Renal cortical epithelial cell (primary cell): ENCODE measurements at regions not wholly inside any gene's neighbourhood (a gene's known extent, or its start where the extent isn't known, plus 50 kb on each side); places are given as distances from the start of the nearest gene placed in this dataset.
"Not testable (repeated sequence)": the region's sequence is repeated elsewhere in the genome, so short reads cannot be mapped to it uniquely, and the experiment has no call there.

ENCODE experiments used
- DNase-seq: peaks from one replicate; pipeline ENCODE4 v3.0.0-alpha.2; 2011; ENCODE audit warnings: low read depth

DNA sequence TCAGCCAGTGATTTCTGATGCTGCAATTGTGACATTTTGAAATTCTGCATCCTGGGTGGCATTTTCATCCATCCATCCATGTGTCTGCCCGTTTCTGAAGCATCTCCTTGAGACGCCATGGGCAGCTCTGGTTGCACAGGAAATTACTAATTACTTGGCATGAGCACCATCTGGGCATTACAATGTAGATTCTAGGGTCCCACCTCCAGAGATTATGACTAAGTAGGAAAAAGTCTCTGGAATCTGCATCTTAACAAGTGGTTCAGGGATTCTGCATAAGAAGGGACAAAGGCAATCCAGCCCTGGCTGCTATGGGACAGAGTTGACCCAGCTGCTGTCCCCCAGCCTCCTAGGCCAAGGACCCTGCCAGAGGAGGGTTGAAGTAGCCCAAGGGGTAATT is 65.3 kb downstream of the CUZD1 start:
- DNase-seq, result peak; percentile 15

DNA sequence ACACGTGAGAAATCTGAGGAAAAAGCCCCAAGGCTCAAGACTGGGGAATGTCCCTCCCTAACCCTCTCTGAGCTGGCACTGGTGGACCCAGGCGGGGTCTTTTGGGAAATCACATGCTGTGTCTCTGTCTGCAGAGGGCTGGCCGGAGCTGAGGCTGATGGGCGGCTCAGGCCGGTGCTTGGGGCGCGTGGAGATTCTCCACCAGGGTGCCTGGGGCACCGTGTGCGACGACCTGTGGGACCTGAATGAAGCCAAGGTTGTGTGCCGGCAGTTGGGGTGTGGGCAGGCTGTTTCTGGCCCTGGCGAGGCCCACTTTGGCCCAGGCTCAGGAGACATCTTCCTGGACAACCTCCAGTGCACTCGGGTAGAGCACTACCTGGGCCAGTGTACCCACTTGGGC is 65.7 kb downstream of the CUZD1 start:
- no peak for DNase-seq

DNA sequence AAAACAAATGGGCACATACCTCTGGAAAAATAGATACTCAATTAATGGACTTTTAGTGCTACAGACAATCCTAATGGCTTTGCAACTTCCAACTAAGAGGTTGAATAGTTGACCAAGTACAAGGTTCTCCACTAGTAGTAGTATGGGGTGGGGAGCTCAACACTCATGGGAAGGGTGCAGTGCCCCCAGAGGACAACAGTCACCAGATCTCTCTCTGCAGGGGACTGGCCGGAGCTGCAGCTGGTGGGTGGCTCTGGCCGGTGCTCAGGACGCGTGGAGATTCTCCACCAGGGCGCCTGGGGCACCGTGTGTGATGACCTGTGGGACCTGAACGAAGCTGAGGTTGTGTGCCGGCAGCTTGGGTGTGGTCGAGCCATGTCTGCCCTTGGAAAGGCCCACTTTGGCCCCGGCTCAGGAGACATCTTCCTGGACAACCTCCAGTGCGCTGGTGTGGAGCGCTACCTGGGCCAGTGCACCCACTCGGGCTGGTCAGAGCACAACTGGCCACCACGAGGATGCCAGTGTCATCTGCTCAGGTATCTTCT is 68.1 kb downstream of the CUZD1 start:
- DNase-seq, result no peak

DNA sequence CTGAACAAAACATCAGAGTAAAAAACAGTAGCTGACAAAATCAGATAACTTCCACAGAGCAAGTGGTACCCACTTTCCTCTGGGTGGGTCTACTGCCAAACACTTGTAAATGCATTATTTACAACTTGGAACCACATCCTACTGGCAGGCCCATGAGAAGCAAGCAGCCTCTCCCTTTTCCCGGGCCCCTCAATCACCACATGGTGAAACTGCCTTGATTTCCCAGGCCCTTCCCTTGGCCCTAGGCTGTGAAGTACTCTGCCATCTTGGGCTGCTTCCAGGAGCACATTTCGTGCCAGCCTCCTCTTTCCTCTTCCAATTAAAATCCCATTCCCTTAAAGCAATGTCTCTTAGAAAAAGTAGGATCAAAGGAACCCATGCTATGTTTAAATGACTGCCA is 71.4 kb downstream of the CUZD1 start:
- DNase-seq, result no peak

DNA sequence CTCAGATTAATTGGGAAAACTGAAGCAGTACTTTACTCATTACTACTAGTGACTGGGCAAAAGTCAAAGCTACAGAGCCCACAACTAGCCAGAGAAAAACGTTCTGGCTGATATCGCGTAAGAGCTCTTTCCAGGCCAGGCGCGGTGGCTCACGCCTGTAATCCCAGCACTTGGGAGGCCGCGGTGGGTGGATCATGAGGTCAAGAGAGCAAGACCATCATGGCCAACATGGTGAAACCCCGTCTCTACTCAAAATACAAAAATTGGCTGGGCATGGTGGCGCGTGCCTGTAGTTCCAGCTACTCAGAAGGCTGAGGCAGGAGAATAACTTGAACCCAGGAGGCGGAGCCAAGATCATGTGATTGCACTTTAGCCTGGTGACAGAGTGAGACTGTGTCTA is 71.8 kb upstream of the C10orf120 start:
- DNase-seq, result not testable (repeated sequence)

DNA sequence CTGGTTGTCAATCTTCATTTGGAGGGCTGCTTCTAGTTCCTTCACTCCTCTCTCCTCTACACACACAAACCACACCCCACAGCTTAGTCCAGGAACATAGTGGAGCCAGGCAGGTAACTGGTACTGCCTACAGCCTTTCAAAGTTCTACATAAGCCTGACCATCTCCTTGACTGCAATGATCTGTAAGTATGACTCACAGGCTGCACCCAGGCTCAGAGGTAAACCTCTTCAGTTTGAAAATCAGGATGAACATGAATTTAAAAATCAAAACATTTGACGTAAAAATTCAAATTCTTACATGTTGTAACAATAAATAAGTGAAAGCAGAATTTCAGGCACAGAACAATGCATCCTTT is 68.7 kb upstream of the C10orf120 start:
- no peak for DNase-seq

DNA sequence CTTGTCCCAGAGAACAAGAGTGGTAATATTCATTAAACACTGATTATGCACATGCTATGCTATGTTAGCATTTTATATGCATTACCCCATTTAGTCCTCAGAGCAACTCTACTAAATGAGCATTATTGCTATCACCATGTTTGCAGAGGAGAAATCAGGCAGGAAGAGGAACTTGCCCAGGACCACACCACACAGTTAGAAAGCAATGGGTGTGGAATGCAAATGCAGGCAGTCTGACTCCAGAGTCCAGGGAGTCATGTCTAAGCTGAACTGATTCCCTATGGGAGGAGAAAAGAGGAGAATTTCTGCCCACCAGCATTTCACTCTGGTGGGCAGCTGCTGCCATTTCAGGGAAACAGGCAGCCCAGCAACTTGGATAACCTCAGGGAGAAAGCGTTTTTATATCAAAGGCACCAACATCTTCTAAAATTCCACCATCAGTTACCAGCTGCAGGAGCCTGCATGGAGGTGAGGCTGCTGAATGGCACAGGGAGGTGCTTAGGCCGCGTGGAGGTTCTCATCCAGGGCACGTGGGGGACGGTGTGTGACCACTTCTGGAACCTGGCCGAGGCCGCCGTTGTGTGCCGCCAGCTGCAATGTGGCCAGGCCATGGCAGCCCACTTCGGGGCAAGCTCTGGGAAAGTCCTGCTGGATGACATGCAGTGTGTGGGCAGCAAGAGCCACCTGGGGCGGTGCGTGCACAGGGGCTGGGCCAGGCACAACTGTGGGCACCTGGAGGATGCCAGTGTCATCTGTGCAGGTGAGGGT is 68.2 kb upstream of the C10orf120 start:
- no peak for DNase-seq

GRCh38 chr10:122765412-122765811 is 65.8 kb upstream of the C10orf120 start:
- DNase-seq, result no peak

GRCh38 chr10:122756656-122757055 is 57.0 kb upstream of the C10orf120 start:
- DNase-seq, result no peak

GRCh38 chr10:122754491-122755235 is 55.0 kb upstream of the C10orf120 start:
- peak; percentile 2 for DNase-seq

GRCh38 chr10:122749886-122750285 is 50.2 kb upstream of the C10orf120 start:
- DNase-seq, result no peak
